Body of pancreas (tissue), 4 donors: ENCODE measurements at regions not wholly inside any gene's neighbourhood (a gene's known extent, or its start where the extent isn't known, plus 50 kb on each side); places are given as distances from the start of the nearest gene placed in this dataset.

Experiments
- ATAC-seq: fragments of 150-250 bp; one replicate; pipeline ENCODE4 v1.9.1; 2016
- DNase-seq, 4 donors: peaks; one replicate each; pipeline ENCODE4 v3.0.0-alpha.2; 2019
- H3K27ac ChIP-seq, 4 donors: fragments of 200-600 bp; sonication (generic); 1 replicate in 3 of 4; 2 replicates in 1 of 4; pipeline versions ENCODE4 v1.5.1 to v1.6.1; 2016 to 2019; ENCODE audit warnings: mild to moderate bottlenecking in 1 of 4, mixed read lengths in 1 of 4, moderate library complexity in 1 of 4
- H3K27me3 ChIP-seq, 2 donors: fragments of 200-600 bp; sonication (generic); one replicate each; pipeline ENCODE4 v1.6.0; 2016; ENCODE audit warnings: mild to moderate bottlenecking in 1 of 2
- H3K36me3 ChIP-seq, 2 donors: fragments of 200-600 bp; sonication (generic); replicated peaks in 1 of 2; 2 replicates each; pipeline ENCODE4 v1.5.1; 2016; ENCODE audit warnings: low read depth in 2 of 2; ENCODE audit not compliant: insufficient read depth in 1 of 2
- H3K4me1 ChIP-seq: fragments of 200-600 bp; sonication (generic); one replicate; pipeline ENCODE4 v1.6.0; 2016
- H3K4me3 ChIP-seq, 2 donors: fragments of 200-600 bp; sonication (generic); 1 replicate in 1 of 2; 2 replicates in 1 of 2; pipeline ENCODE4 v1.5.1; 2016 to 2019
- H3K9me3 ChIP-seq, 3 donors: fragments of 200-600 bp; sonication (generic); 1 replicate in 2 of 3; 2 replicates in 1 of 3; pipeline ENCODE4 v1.5.1; 2016
- CTCF ChIP-seq, 7 experiments: fragments of 450-650 bp in 4 of 7; fragments of 200-600 bp in 3 of 7; sonication (generic) in 3 of 7; IDR thresholded peaks; one replicate each; pipeline ENCODE4 v1.5.1; 2016 to 2019; ENCODE audit warnings: antibody characterized with exemption in 7 of 7
- POLR2A ChIP-seq, 3 donors: fragments of 450-650 bp; IDR thresholded peaks; one replicate each; pipeline ENCODE4 v1.6.1; 2016; ENCODE audit warnings: antibody characterized with exemption in 3 of 3, mild to moderate bottlenecking in 2 of 3
- WGBS, 2 donors: methylation state at CpG; one replicate each; pipeline ENCODE4 v1.1.5; 2017; 5-methylcytosine and 5-hydroxymethylcytosine counted together
- intact Hi-C: fragments of 100-400 bp; cut with DNase I; formaldehyde crosslinking; loops from one replicate; pipeline ENCODE4 v1.15.1; 2023

DNA sequence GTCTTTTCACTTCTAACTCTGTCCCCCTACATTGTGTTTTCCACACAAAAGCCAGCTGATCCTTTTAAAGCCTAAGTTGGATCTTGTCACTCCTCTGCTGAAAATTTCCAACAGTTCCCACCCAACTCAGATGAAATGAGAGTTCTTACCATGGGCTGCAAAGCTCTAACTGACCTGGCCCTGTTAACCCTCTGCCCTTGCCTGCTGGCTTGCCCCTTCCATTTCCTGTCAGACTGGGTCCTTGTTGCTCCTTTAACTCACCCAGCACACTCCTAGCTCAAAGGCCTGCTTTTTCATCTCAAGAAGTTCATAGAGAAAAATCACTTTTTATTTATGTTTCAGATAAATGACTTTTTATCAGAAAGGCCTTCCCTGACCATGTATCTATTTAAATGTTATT is 66.5 kb upstream of the HEY2 start:
- Histone ChIP-seq H3K4me1 (no peaks in the 10 kb centered on the region), H3K36me3 (no peaks in the 10 kb centered on the region), H3K9me3 (no peaks in the 10 kb centered on the region), H3K27ac (no peak overlapping the region), H3K4me3 (no peak overlapping the region), H3K27me3 (no peaks in the 10 kb centered on the region)
- intact Hi-C loops = no loop called here
- ATAC-seq (no peak), DNase-seq (no peak)
- TF ChIP-seq CTCF (IDR thresholded peaks at IDR 0.05) = no peak
- TF ChIP-seq POLR2A (IDR thresholded peaks at IDR 0.05) = no peak

DNA sequence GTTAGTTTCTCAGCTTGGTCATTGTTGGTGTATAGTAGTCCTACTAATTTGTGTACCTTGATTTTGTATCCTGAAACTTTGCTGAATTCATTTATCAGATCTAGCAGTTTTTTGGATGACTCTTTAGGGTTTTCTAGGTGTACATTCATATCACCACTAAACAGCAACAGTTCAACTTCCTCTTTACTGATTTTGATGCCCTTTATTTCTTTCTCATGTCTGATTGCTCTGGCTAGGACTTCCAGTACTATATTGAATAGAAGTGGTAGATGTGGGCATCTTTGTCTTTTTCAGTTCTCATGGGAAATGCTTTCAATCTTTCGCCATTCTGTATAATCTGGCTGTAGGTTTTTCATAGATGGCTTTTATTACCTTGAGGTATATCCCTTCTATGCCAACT is 61.3 kb upstream of the HEY2 start:
- H3K4me3 ChIP-seq = no peak overlapping the region
- H3K4me1 ChIP-seq = no peaks in the 10 kb centered on the region
- H3K36me3 ChIP-seq = no peaks in the 10 kb centered on the region
- H3K27ac ChIP-seq = no peak overlapping the region
- no peaks in the 10 kb centered on the region for H3K27me3 ChIP-seq
- TF ChIP-seq CTCF (IDR thresholded peaks at IDR 0.05) = no peak
- no peak for TF ChIP-seq POLR2A (IDR thresholded peaks at IDR 0.05)
- WGBS, 2 donors = 86 to 88% methylated on average over 1 of the region's 1 CpG
- H3K9me3 ChIP-seq = no peaks in the 10 kb centered on the region
- intact Hi-C loops = no loop called here
- DNase-seq (no peak), ATAC-seq (no peak)

DNA sequence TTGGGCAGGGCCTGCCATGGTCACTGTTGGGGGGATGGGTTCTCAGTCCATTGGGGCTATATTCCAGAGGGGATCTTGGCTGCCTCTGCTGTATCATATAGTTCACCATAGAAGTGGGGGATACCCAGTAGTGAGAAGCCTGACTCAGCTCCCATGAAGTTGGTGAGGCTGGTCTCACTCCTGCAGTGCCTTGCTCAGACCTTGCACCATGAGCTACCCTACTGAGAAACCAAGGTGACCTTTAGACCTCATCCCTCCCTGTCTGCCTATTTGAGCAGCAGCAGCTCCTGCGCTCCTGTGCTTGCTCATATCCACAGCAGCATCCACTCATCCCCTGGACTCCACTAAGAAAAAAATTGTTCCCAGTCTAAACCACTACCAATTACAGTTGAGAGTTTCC is 56.0 kb upstream of the HEY2 start:
- Histone ChIP-seq H3K9me3 (no peaks in the 10 kb centered on the region), H3K27me3 (no peaks in the 10 kb centered on the region), H3K36me3 (no peaks in the 10 kb centered on the region), H3K4me1 (no peaks in the 10 kb centered on the region), H3K27ac (no peak overlapping the region), H3K4me3 (no peak overlapping the region)
- ATAC-seq = no peak
- DNase-seq = no peak
- no peak for TF ChIP-seq CTCF (IDR thresholded peaks at IDR 0.05)
- intact Hi-C loops = no loop called here
- 58% methylated on average over 1 of the region's 1 CpG; no CpG with 5 or more reads in 1 of the 2 donors for WGBS, 2 donors

DNA sequence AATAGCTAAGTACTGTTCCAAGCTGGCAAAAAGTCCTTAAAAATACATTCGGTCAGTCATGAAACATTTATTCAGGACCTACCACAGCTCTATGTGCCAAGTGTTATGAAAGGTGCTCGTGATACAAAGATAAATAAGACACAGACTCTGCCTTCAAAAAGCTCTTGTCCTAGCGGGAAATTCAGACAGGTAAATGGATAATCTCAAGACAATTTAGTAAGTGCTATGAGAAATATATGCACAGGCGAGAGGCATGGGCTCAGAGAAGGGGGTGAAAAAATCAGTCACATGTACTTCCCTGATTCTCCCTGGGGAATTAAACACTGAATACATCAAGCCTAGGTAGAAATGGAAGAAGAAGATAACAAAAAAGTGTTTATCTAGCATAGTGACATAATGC is 49.8 kb upstream of the HEY2 start:
- H3K4me3 ChIP-seq = no peak overlapping the region
- DNase-seq = no peak

More for the DNA sequence above, 49.8 kb upstream of the HEY2 start:
- TF ChIP-seq CTCF (IDR thresholded peaks at IDR 0.05) (no peak), POLR2A (IDR thresholded peaks at IDR 0.05) (no peak)
- intact Hi-C loops = no loop called here
- Histone ChIP-seq H3K9me3 (no peaks in the 10 kb centered on the region), H3K27ac (no peak overlapping the region), H3K27me3 (no peaks in the 10 kb centered on the region), H3K4me1 (peaks cover 6% of the 10 kb centered on the region), H3K36me3 (no peaks in the 10 kb centered on the region)
- WGBS, 2 donors = 44 to 47% methylated on average over 4 of the region's 4 CpGs
- ATAC-seq = no peak
